H1 (cell line): ENCODE measurements at regions not wholly inside any gene's neighbourhood (a gene's known extent, or its start where the extent isn't known, plus 50 kb on each side); places are given as distances from the start of the nearest gene placed in this dataset.

ENCODE experiments used
- BACH1 ChIP-seq: IDR thresholded peaks from 2 replicates; pipeline ENCODE4 v1.6.1; 2012; ENCODE audit warnings: low read length, improper control_type of control experiment
- NRF1 ChIP-seq: IDR thresholded peaks from 2 replicates; pipeline ENCODE4 v1.6.1; 2011; ENCODE audit warnings: mild to moderate bottlenecking, low read depth, low read length, improper control_type of control experiment
- RBBP5 ChIP-seq: IDR thresholded peaks from 2 replicates; pipeline ENCODE4 v1.7.1; 2012; ENCODE audit warnings: low read depth, mild to moderate bottlenecking, inconsistent platforms, low read length, moderate library complexity, borderline replicate concordance
- RNF2 ChIP-seq: fragments of 200-900, 300-1000 bp; sonication (generic); IDR thresholded peaks from 2 replicates; pipeline ENCODE4 v1.7.1; 2016; ENCODE audit warnings: borderline replicate concordance, low read depth, mild to moderate bottlenecking, antibody characterized with exemption, low read length; ENCODE audit not compliant: poor library complexity, severe bottlenecking; ENCODE audit errors: missing control alignments
- TAF7 ChIP-seq: optimal IDR thresholded peaks from 2 replicates; pipeline ENCODE3; 2011; ENCODE audit warnings: low read depth, mild to moderate bottlenecking, inconsistent platforms, low read length, moderate library complexity, borderline replicate concordance

DNA sequence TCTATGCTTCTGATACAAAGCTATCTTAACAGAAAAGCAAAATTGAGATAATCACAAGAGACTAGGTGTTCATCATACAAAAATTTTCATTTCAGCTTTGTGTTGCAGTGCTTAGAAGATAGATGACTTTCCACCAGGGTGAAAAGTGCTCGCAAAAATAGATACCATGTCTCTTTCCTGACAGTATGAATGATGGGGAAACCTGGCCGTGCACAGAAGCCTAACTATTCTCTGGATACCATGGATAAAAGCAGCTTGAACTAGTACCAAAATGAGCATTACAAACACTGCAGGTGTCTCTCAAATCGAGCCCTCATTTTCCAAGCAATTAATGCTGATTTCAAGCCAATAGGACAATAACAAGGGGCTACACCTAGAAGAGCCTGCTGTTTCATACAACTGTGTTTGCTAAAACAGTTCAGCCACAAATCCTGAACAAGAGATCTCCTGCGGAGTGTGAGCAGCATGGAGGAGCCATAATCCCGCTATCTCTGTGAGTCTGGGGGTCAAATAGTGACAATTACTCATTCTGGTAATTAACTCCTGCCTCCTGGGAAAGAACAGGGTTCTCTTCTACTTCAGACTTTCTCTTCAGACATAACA lies 507.6 kb downstream of the PID1 start (continued):
- TF ChIP-seq NRF1 (no peak), RBBP5 (no peak), BACH1 (no peak), TAF7 (no peak), RNF2 (no peak)
